Calu3 (cell line): ENCODE measurements at regions not wholly inside any gene's neighbourhood (a gene's known extent, or its start where the extent isn't known, plus 50 kb on each side); places are given as distances from the start of the nearest gene placed in this dataset.

Experiments used
- BruUV-seq: library from RNA; stranded (reverse); fragments of 400-500 nt; replicated peaks from 2 replicates; lab custom pipeline; 2021; lab: Mats Ljungman, UMichigan
- CTCF ChIA-PET: fragments of 300-600 bp; sonication (Branson Sonifier 250); formaldehyde crosslinking; loops from one replicate; lab custom pipeline; 2022; ENCODE audit warnings: antibody characterized with exemption; lab: Charles Lee
- DNase-seq: peaks from one replicate; pipeline ENCODE4 v3.0.0; 2022
- H3K27ac Mint-ChIP-seq: one replicate; pipeline ENCODE4 v1.8.0; 2022; ENCODE audit warnings: mixed read lengths; ENCODE audit not compliant: unreplicated experiment
- H3K27me3 Mint-ChIP-seq: one replicate; pipeline ENCODE4 v1.8.0; 2022; ENCODE audit warnings: mixed read lengths; ENCODE audit not compliant: unreplicated experiment
- H3K36me3 Mint-ChIP-seq: one replicate; pipeline ENCODE4 v1.8.0; 2022; ENCODE audit warnings: mild to moderate bottlenecking, moderate library complexity, mixed read lengths; ENCODE audit not compliant: insufficient read depth, unreplicated experiment
- H3K4me1 Mint-ChIP-seq: one replicate; pipeline ENCODE4 v1.8.0; 2022; ENCODE audit warnings: mild to moderate bottlenecking, low read depth, mixed read lengths; ENCODE audit not compliant: unreplicated experiment
- H3K4me3 Mint-ChIP-seq: one replicate; pipeline ENCODE4 v1.8.0; 2022; ENCODE audit warnings: mild to moderate bottlenecking, low read depth, moderate library complexity, mixed read lengths; ENCODE audit not compliant: unreplicated experiment
- H3K9me3 Mint-ChIP-seq: one replicate; pipeline ENCODE4 v1.8.0; 2022; ENCODE audit warnings: low read depth, mixed read lengths; ENCODE audit not compliant: unreplicated experiment
- CTCF ChIP-seq: fragments of 200-600 bp; IDR thresholded peaks from one replicate; pipeline ENCODE4 v1.8.0; 2022; ENCODE audit warnings: antibody characterized with exemption; ENCODE audit not compliant: unreplicated experiment
- intact Hi-C: fragments of 100-400 bp; cut with micrococcal nuclease; formaldehyde crosslinking; loops from one replicate; pipeline ENCODE4 v1.10.0; 2022; ENCODE audit not compliant: unreplicated experiment

GRCh38 chr12:42021469-42021868 is 123.2 kb downstream of the GXYLT1 start:
- DNase-seq = no peak
- no peaks in the 10 kb centered on the region for H3K36me3 Mint-ChIP-seq
- no peaks in the 10 kb centered on the region for H3K27me3 Mint-ChIP-seq
- intact Hi-C loops = no loop called here
- no peak for TF ChIP-seq CTCF
- CTCF ChIA-PET = interaction anchor here (0.7 kb wide), 1 partner anchor 14 kb away, joined by 4 read pairs; no protein-coding TSS in a partner anchor
- H3K9me3 Mint-ChIP-seq = no peaks in the 10 kb centered on the region
- no peaks in the 10 kb centered on the region for H3K4me1 Mint-ChIP-seq
- BruUV-seq = no TSS peak
- no peak overlapping the region for H3K27ac Mint-ChIP-seq
- H3K4me3 Mint-ChIP-seq = no peak overlapping the region

- DNase-seq = no peak
- Mint-ChIP-seq H3K27ac (no peak overlapping the region), H3K4me1 (no peaks in the 10 kb centered on the region), H3K4me3 (no peak overlapping the region), H3K27me3 (no peaks in the 10 kb centered on the region), H3K9me3 (no peaks in the 10 kb centered on the region), H3K36me3 (no peaks in the 10 kb centered on the region)
- CTCF ChIA-PET = no interaction called here
- BruUV-seq = no TSS peak
- intact Hi-C loops = no loop called here
- TF ChIP-seq CTCF = no peak
Measured at GRCh38 chr12:42020226-42020625, 124.4 kb downstream of the GXYLT1 start.

GRCh38 chr12:42019746-42020145 is 124.9 kb downstream of the GXYLT1 start:
- Mint-ChIP-seq H3K36me3 (no peaks in the 10 kb centered on the region), H3K27ac (no peak overlapping the region), H3K27me3 (no peaks in the 10 kb centered on the region), H3K9me3 (no peaks in the 10 kb centered on the region), H3K4me1 (no peaks in the 10 kb centered on the region), H3K4me3 (no peak overlapping the region)
- no peak for TF ChIP-seq CTCF
- CTCF ChIA-PET = no interaction called here
- DNase-seq = no peak
- intact Hi-C loops = no loop called here
- BruUV-seq = no TSS peak

GRCh38 chr12:42017051-42017450 is 127.6 kb downstream of the GXYLT1 start:
- H3K27me3 Mint-ChIP-seq = no peaks in the 10 kb centered on the region
- H3K27ac Mint-ChIP-seq = no peak overlapping the region
- CTCF ChIA-PET = interaction anchor here (0.6 kb wide), 1 partner anchor 83 kb away, joined by 4 read pairs; no protein-coding TSS in a partner anchor
- BruUV-seq = no TSS peak
- no peaks in the 10 kb centered on the region for H3K9me3 Mint-ChIP-seq
- intact Hi-C loops = no loop called here
- no peak for TF ChIP-seq CTCF
- DNase-seq = no peak
- H3K4me3 Mint-ChIP-seq = no peak overlapping the region
- H3K36me3 Mint-ChIP-seq = no peaks in the 10 kb centered on the region
- no peaks in the 10 kb centered on the region for H3K4me1 Mint-ChIP-seq
